ENCODE measurements at regions not wholly inside any gene's neighbourhood (a gene's known extent, or its start where the extent isn't known, plus 50 kb on each side); places are given as distances from the start of the nearest gene placed in this dataset.
A peak's percentile ranks its signal among the peaks of the same experiment; 100 is the strongest.

GRCh38 chr5:34485768-34486030 lies 170.4 kb upstream of the RAI14 start:
- DNase-seq = no peak
- TF ChIP-seq CTCF (conservative IDR thresholded peaks at IDR 0.05) (no peak), EZH2 (IDR thresholded peaks at IDR 0.05; ENCODE audit: low read depth) (no peak)
- Histone ChIP-seq H3K9me2 (ENCODE audit: insufficient read depth) (no peaks in the 10 kb centered on the region), H2AFZ (no peak overlapping the region), H3K27me3 (ENCODE audit: insufficient read depth, low read depth) (no peaks in the 10 kb centered on the region), H3K27ac (no peak overlapping the region), H4K20me1 (ENCODE audit: insufficient read depth) (no peaks in the 10 kb centered on the region), H3K4me1 (replicated peaks; ENCODE audit: insufficient read depth) (peaks cover 46% of the 10 kb centered on the region), H3K4me2 (no peak overlapping the region), H3K9me3 (ENCODE audit: insufficient read depth, low read depth) (no peaks in the 10 kb centered on the region), H3F3A (ENCODE audit: insufficient read depth, low read depth) (peaks cover 33% of the 10 kb centered on the region), H3K4me3 (no peak overlapping the region), H3K36me3 (ENCODE audit: low read depth) (no peaks in the 10 kb centered on the region), H3K79me2 (ENCODE audit: low read depth) (no peaks in the 10 kb centered on the region)
- BruUV-seq (replicated peaks) = no TSS peak
- CTCF ChIA-PET = interaction anchor here (0.6 to 4.8 kb wide), 6 partner anchors 122 to 445 kb away, joined by 3 to 34 read pairs (median 4); partner anchors contain the start of genes BRIX1 and RAD1
- intact Hi-C loops (cut with micrococcal nuclease; ENCODE audit: unreplicated experiment) = loop anchor here (1.0 to 5.0 kb wide), 8 partner anchors 38 to 518 kb away; partner anchors contain the start of genes RAI14 and TTC23L
- POLR2A ChIA-PET (ENCODE audit: unreplicated experiment) = interaction anchor here (0.6 kb wide), 1 partner anchor 201 kb away, joined by 6 read pairs; no protein-coding TSS in a partner anchor

- no peaks in the 10 kb centered on the region for H3K9me2 ChIP-seq (ENCODE audit: insufficient read depth)
- H3K9me3 ChIP-seq (ENCODE audit: insufficient read depth, low read depth) = no peaks in the 10 kb centered on the region
- H3K27ac ChIP-seq = peak overlapping the region; percentile 95
- DNase-seq = peak; percentile 78 to 89
- H3K36me3 ChIP-seq (ENCODE audit: low read depth) = no peaks in the 10 kb centered on the region
- no peaks in the 10 kb centered on the region for H3K79me2 ChIP-seq (ENCODE audit: low read depth)
- POLR2A ChIA-PET (ENCODE audit: unreplicated experiment) = interaction anchor here (0.5 to 0.6 kb wide), 2 partner anchors 201 to 480 kb away, joined by 6 to 10 read pairs; no protein-coding TSS in a partner anchor
- BruUV-seq (replicated peaks) = no TSS peak
- H4K20me1 ChIP-seq (ENCODE audit: insufficient read depth) = no peaks in the 10 kb centered on the region
- H3K4me3 ChIP-seq = no peak overlapping the region
- intact Hi-C loops (cut with micrococcal nuclease; ENCODE audit: unreplicated experiment) = loop anchor here (1.0 to 5.0 kb wide), 8 partner anchors 37 to 517 kb away; partner anchors contain the start of genes RAI14 and TTC23L
- no peak overlapping the region for H2AFZ ChIP-seq
- H3K4me1 ChIP-seq (replicated peaks; ENCODE audit: insufficient read depth) = peaks cover 46% of the 10 kb centered on the region
- TF ChIP-seq EZH2 (IDR thresholded peaks at IDR 0.05; ENCODE audit: low read depth) (no peak), CTCF (conservative IDR thresholded peaks at IDR 0.05) (peak; percentile 99)
- CTCF ChIA-PET = interaction anchor here (0.6 to 4.8 kb wide), 10 partner anchors 10 to 517 kb away, joined by 3 to 34 read pairs (median 3); partner anchors contain the start of genes BRIX1 and RAD1
- peak overlapping the region; percentile 69 for H3K4me2 ChIP-seq
- H3F3A ChIP-seq (ENCODE audit: insufficient read depth, low read depth) = peaks cover 33% of the 10 kb centered on the region
- H3K27me3 ChIP-seq (ENCODE audit: insufficient read depth, low read depth) = no peaks in the 10 kb centered on the region
Observed at GRCh38 chr5:34486160-34486848, 169.8 kb upstream of the RAI14 start.

- no peak for DNase-seq
- Histone ChIP-seq H3K9me3 (ENCODE audit: insufficient read depth, low read depth) (no peaks in the 10 kb centered on the region), H3K79me2 (ENCODE audit: low read depth) (no peaks in the 10 kb centered on the region), H3K4me1 (replicated peaks; ENCODE audit: insufficient read depth) (peaks cover 46% of the 10 kb centered on the region), H3F3A (ENCODE audit: insufficient read depth, low read depth) (peaks cover 33% of the 10 kb centered on the region), H4K20me1 (ENCODE audit: insufficient read depth) (no peaks in the 10 kb centered on the region), H2AFZ (peak overlapping the region; percentile 60), H3K27ac (peak overlapping the region; percentile 95), H3K36me3 (ENCODE audit: low read depth) (no peaks in the 10 kb centered on the region), H3K4me2 (peak overlapping the region; percentile 69), H3K9me2 (ENCODE audit: insufficient read depth) (no peaks in the 10 kb centered on the region), H3K4me3 (no peak overlapping the region), H3K27me3 (ENCODE audit: insufficient read depth, low read depth) (no peaks in the 10 kb centered on the region)
- no TSS peak for BruUV-seq (replicated peaks)
- no peak for TF ChIP-seq EZH2 (IDR thresholded peaks at IDR 0.05; ENCODE audit: low read depth)
- TF ChIP-seq CTCF (conservative IDR thresholded peaks at IDR 0.05) = no peak
- CTCF ChIA-PET = interaction anchor here (0.6 to 4.8 kb wide), 10 partner anchors 10 to 517 kb away, joined by 3 to 34 read pairs (median 4); partner anchors contain the start of genes BRIX1 and RAD1
- intact Hi-C loops (cut with micrococcal nuclease; ENCODE audit: unreplicated experiment) = loop anchor here (1.0 to 5.0 kb wide), 9 partner anchors 36 to 516 kb away; partner anchors contain the start of genes RAI14 and TTC23L
- POLR2A ChIA-PET (ENCODE audit: unreplicated experiment) = interaction anchor here (0.5 to 0.9 kb wide), 3 partner anchors 14 to 168 kb away, joined by 3 to 18 read pairs (median 4); no protein-coding TSS in a partner anchor
Observed at GRCh38 chr5:34486849-34487158, 169.3 kb upstream of the RAI14 start.

Measured in PC-9 (cell line).